ENCODE measurements at regions not wholly inside any gene's neighbourhood (a gene's known extent, or its start where the extent isn't known, plus 50 kb on each side); places are given as distances from the start of the nearest gene placed in this dataset.

DNA sequence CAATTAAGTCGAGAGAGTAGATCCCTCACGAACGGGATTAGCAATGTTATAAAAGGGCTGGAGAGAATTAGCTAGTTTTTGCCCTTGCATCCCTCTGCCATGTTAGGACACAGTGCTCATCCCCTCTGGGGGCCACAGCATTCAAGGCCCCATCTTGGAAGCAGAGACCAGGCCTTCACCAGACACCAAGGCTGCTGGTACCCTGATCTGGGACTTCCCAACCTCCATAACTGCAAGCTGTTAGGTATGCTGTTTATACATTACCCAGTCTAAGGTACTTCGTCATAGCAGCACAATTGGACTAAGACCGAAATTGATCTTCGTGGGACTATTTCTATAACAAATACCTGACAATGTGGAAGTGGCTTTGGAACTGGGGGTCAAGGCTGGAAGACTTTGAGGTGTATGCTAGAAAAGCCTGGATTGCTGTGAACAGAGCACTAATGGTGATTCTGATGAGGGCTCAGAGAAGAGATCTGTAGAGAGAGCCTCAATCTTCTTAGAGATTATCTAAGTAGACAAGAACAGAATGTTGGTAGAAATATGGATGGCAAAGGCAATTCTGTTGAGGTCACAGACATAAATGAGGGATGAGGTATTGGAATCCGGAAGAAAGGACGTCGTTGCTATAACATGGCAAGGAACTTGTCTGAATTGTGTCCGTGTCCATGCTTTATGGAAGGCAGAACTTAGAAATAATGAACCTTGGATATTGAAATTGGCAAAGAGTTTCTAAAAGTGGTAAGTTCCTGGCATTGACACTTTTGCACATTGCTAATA, 83.8 kb upstream of the KIF26B start:
- TF ChIP-seq RARB (CRISPR knock-in tag; IDR thresholded peaks at IDR 0.05), result no peak
- no peak for TF ChIP-seq ARNTL (CRISPR knock-in tag; IDR thresholded peaks at IDR 0.05; ENCODE audit: borderline replicate concordance, low read depth)
- no peak for TF ChIP-seq ZFP30 (CRISPR knock-in tag; IDR thresholded peaks at IDR 0.05)
- no peak for TF ChIP-seq PPARA (CRISPR knock-in tag; IDR thresholded peaks at IDR 0.05; ENCODE audit: borderline replicate concordance)
- TF ChIP-seq CSDC2 (CRISPR knock-in tag; IDR thresholded peaks at IDR 0.05), result no peak
- TF ChIP-seq SNAI2 (CRISPR knock-in tag; IDR thresholded peaks at IDR 0.05), result no peak
- TF ChIP-seq ZNF565 (CRISPR knock-in tag; conservative IDR thresholded peaks at IDR 0.05; ENCODE audit: low read depth), result no peak
- no peak for TF ChIP-seq BACH2 (CRISPR knock-in tag; IDR thresholded peaks at IDR 0.05; ENCODE audit: borderline replicate concordance)
- no peak for TF ChIP-seq ZFP3 (CRISPR knock-in tag; IDR thresholded peaks at IDR 0.05)
- TF ChIP-seq PATZ1 (CRISPR knock-in tag; IDR thresholded peaks at IDR 0.05; ENCODE audit: borderline replicate concordance), result no peak
- TF ChIP-seq ZC3H10 (CRISPR knock-in tag; IDR thresholded peaks at IDR 0.05), result no peak

Measured in SK-N-SH treated with all-trans-retinoic acid at 6 μM for 48 hours (cell line).